CD4-positive, alpha-beta T cell treated with Interleukin-4 for 4 hours (primary cell): ENCODE measurements at regions not wholly inside any gene's neighbourhood (a gene's known extent, or its start where the extent isn't known, plus 50 kb on each side); places are given as distances from the start of the nearest gene placed in this dataset.

ENCODE experiments used
- DNase-seq: peaks from one replicate; pipeline ENCODE4 v3.0.0-alpha.2; 2020

DNA sequence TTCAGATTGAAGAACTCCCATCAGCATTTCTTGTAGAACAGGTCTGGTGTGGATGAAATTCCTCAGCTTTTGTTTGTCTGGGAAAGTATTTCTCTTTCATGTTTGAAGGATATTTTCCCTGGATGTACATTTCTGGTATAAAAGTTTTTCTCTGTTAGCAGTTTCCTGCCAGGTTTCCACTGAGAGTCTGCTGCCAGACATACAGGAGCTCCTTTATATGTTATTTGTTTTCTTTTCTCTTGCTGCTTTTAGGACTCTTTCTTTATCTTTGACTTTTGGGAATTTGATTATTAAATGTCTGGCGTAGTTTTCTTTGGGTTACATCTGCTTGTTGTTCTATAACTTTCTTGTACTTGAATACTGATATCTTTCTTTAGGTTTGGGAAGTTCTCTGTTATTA is 486.5 kb downstream of the ARAP2 start:
- DNase-seq, result no peak

GRCh38 chr4:35760807-35761206 is 483.5 kb downstream of the ARAP2 start:
- no peak for DNase-seq

DNA sequence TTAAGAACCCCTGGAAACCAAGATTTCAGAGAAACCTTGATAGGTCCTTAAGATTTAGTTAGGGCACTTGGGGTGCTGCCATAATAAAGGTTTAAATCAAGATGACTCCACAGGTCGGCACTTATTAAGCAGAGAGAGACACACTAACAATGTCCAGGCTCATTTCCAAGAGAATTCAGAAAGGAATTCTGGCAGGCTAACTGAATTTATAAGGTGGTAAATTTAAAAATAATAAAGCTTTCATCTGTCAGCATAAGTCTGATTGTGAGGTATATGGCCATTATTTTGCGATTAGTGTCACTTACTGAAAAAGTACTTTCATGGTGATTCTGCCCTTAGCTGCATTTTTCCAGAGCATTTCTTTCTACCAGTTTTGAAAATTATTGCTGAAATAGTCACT is 472.7 kb downstream of the ARAP2 start:
- DNase-seq, result no peak

DNA sequence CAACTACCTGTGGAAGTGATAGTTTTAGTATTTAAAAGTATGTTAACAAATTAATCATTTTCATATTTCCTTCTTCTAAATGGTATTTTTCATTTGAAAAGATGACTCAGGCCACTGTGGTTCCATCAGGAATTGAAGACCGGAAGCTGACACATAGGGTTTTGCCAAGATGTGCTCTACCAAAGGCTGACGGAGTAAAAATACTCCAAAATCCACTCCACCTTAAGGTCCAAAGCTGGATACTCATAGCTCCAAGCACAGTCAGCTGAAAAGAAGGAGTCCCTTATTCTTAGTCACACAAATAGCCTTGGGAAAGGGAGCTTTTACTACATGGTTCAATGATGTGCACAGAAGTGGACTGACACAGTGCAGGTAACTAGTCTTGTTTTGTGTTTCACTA is 472.0 kb downstream of the ARAP2 start:
- DNase-seq, result no peak

DNA sequence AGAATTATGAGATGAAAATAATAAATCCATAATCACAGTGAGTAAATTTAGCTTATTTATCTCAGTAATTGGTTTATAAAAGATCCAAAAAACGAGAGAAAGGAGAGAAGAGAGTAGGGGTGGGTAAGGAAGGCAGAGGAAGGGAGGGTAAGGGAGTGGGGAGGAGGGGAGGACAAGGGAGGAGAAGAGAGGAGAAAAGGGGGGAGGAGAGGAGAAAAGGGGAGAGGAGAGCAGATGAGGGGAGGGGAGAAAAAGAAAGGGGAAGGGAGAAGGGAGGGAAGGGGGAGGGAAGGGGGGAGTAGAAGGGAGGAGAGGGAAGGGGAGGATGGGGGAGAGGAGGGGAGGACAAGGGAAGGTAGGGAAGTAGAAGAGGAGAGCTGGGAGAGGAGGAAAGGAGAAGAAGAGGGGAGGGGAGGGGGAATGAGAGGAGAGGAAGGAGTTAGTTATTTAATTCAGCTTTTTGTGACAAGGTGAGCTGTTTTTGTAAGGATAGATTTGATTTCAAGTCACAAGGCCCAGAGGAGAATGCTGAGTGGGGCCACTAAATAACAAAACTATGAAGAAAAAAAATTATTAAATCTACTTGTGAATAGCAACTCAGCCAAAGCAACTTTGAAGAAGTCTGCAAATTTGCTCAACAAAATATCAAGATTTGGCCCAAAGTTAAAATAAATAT is 454.3 kb downstream of the ARAP2 start:
- no peak for DNase-seq

- DNase-seq, result no peak
These were observed 451.1 kb downstream of the ARAP2 start for GRCh38 chr4:35793045-35793722.

- no peak for DNase-seq
These were observed 450.5 kb downstream of the ARAP2 start for GRCh38 chr4:35793766-35794165.

GRCh38 chr4:35800669-35801068 is 443.6 kb downstream of the ARAP2 start:
- no peak for DNase-seq

GRCh38 chr4:35802644-35803043 is 441.7 kb downstream of the ARAP2 start:
- DNase-seq, result no peak

DNA sequence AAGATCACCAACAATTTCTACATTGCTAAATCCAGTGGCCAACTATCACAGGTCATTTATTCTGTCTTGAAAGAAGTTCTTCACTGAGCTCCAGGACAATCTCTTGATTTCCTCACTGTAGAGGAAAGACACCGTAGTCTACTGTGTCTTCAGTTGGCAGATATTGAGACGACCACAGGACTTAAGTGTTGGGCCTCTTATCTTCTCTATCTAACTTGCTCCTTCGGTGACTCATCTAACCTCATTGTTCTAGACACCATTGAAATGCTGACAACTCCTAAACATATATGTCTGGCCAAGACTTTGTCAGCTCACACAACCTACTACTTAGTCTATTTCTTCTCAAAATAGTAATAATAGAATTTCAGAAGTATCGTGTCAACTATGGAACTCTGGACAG is 425.8 kb downstream of the ARAP2 start:
- DNase-seq, result no peak

GRCh38 chr4:35820003-35820402 is 424.3 kb downstream of the ARAP2 start:
- DNase-seq, result no peak

GRCh38 chr4:35824231-35824630 is 420.1 kb downstream of the ARAP2 start:
- no peak for DNase-seq

DNA sequence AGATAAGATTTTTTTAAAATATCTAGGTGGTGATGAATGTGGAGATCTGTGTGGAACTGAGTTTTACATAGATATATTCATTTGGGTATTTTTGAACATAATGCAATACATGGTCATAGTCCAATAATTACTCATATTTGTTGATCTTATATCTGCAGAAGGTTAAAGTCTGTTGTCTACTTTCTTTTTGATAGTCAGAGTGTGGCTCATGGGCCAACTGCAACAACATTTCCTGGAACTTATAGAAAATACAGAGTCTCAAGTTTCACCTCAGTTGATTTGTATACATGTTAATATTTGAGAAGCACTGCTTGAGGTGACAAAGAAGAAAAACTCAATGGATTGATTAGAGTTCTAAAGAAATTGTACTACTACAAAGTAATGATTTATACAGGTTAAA is 408.4 kb downstream of the ARAP2 start:
- DNase-seq, result no peak

- DNase-seq, result no peak
These were observed 407.7 kb downstream of the ARAP2 start for GRCh38 chr4:35836596-35836995.

DNA sequence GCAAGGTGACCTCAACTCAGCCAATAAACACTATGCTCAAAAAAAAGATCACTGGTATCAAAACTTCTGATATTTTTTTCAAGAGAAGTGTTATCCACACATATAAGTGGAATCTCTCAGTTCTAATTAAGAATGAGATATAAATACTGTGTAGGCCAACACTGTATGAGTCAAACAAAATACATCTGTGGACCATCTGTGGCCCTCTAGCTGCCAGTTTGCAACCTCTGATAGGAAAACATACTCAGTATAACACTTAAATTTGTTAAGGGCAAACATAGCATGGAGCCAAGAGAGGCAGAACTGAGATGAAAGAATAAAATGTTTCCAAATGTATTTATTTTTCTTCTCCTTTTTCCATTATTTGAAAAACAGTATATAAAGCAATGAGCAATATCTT is 377.3 kb downstream of the ARAP2 start:
- no peak for DNase-seq

DNA sequence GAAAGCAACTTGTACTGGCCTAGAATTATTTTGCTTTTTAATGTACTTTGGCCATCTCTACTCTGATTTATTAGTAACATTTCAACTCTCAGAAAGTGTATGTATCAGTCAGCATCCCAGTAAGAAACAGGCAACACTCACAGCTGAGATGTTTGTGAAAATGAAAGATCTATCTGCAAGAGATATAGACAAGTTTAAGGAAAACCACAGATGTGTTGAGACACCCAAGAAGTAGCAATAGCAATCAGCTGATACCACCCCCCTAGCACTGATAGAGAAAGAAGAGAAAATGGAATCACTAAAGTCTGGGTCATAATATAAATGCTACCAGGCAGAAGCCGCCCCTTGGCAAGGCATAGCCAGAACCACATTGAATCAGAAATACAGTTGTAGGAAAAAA is 372.0 kb downstream of the ARAP2 start:
- DNase-seq, result no peak

GRCh38 chr4:35879479-35879878 is 364.8 kb downstream of the ARAP2 start:
- DNase-seq, result no peak

DNA sequence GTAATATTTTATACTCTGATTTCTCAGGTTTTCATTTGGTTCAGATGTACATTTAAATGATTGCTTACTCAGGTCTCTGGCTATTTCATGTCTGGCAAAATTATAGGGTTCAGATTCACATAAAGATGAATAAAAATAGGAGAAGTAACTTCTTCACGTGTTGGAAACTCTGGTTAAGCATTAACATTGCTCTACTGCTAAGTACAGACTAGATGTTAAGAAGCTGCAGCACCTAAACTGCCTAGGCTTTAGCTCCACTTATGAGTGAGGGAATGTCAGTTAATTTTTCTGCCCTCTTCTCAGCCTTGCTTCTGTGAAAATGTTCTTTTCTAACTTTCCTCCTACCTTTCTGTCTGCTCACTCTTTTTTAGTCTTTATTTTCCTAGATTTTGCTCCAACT is 361.2 kb downstream of the ARAP2 start:
- no peak for DNase-seq

- no peak for DNase-seq
These were observed 359.4 kb downstream of the ARAP2 start for GRCh38 chr4:35884714-35885480.

GRCh38 chr4:35897808-35898207 is 346.5 kb downstream of the ARAP2 start:
- DNase-seq, result no peak

DNA sequence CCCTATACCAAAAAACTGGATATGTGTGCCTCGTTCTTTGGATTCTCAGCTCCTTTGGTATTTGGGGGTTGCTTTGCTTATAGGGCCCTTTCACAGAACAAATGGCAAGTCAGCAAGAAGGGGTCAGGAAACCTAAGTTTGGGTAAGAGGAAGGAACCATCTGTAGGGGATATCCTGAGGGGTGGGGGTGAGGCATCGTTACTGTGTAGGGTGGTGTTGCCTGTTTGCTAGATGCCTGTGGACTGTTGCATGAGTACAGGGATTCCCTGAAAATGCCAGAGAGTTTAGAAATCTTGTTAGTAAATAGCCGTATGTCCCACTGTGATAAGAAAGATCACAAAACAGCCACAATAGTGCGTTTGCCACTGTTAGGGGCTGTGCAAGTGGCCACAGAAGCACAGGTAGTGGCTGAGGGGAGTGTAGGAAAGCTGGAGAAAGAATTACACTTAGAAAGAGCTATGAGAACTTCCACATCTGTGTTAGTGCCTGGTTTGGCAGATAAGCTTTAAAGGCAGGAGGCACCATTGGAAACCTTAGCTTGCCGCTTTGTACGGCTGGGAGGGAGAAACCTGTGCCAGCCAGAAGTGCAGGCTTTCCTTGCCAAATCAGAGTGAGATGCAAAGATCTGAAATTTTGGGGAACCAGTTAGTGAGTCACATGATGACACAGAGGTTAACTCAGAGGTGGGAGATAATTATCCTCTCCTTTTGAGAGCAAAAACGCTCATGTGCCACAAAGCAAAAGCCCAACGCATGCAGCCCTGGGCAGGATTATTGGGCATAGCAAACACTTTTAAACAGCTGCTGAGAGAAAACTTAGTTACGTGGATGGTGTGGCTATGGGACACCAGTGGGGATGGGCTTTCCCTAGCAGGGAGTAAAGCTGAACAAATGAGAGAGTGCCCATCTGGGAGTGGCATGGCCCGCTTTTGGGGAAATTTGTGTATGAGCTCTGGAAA is 343.7 kb downstream of the ARAP2 start:
- DNase-seq, result no peak

DNA sequence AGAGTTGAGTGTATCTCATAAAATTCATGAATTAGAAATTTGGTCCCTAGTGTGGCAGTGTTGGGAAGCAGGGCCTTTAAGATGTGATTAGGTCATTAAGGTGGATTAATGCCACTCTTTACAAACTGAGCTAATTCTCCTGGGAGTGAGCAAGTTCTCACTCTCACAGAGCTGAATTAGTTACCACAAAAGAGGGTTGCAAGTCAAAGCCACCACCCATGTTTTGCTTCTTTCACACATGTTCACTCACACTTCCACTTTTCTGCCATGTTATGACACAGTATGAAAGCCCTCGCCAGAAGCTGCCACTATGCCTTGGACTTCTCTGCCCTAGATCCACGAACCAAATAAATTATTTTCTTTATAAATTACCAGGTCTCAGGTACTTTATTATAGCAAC is 332.1 kb downstream of the ARAP2 start:
- no peak for DNase-seq

GRCh38 chr4:35918491-35918977 is 325.8 kb downstream of the ARAP2 start:
- no peak for DNase-seq
